Posterior vena cava (tissue), 2 donors: ENCODE measurements at regions not wholly inside any gene's neighbourhood (a gene's known extent, or its start where the extent isn't known, plus 50 kb on each side); places are given as distances from the start of the nearest gene placed in this dataset.
"Not testable (repeated sequence)": the region's sequence is repeated elsewhere in the genome, so short reads cannot be mapped to it uniquely, and the experiment has no call there.

Experiments used
- DNase-seq: peaks from one replicate; pipeline ENCODE4 v3.0.0-alpha.2; 2020; ENCODE audit warnings: low spot score
- intact Hi-C, 2 donors: fragments of 100-400 bp; cut with DNase I; formaldehyde crosslinking; loops; one replicate each; pipeline versions ENCODE4 v1.14.1 to v1.14.2; 2022 to 2023
- donor health status: DM: yes; HTN: yes; CAD: no.
- donor health status: DM: yes; HTN: yes; CAD: no.

DNA sequence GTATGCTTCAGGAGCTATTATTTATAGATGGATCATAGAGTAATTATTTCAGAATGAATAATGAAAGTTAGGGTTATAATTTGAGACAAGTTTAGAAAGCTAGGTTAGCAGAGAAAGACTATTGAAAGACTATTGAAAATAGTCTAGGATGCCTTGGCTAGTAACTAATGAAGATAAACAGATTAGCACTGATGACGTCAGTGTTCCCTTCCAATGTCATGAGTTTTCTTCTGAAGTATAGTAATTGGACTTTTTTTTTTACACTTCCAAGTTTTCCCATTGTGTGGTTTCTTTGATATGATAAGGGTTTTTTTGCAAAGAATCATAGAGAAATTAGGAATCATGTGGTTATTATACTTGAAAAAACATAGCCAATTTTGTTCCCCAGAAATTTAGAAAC, 1041.5 kb upstream of the CRIM1 start:
- intact Hi-C loops, result no loop called here

DNA sequence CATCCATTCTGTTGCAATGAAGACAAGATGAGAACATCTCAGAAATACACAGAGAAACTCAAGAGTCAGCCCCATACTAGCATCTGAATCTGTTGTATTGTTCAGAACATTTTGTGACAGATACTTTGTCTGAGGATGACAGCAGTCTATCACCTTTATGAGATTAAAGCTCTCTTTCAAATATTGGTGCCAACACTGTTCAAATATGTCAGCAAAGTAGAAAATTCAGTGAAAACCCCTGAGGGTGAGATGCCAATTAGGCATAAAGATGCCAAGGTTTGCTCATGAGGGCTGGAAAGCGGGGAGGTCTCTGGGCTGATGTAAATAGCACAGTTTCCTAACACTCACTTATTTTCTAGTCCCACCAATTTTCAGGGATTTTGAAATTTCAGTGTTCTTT, 1054.2 kb upstream of the CRIM1 start:
- DNase-seq, result no peak
- intact Hi-C loops, result no loop called here

More for the DNA sequence above, 1041.5 kb upstream of the CRIM1 start:
- DNase-seq, result no peak

DNA sequence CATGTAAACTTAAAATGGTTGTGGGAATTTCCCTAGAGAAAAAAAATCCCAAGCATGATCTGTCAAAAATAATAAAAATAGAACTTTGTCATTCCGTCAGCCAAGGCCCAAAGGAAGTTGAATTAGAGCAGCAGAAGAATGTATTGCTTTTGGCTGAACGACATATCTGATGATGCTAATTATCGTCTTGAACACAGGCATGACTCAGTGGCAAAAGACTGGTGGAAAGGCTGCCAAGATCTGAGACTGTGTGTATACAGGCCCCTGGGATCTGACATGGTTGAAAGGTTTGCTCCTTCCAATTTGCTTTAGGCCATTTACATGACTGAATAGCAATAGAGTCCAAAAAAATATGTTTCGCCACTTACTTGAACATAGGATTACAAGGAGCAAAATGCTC, 1057.1 kb upstream of the CRIM1 start:
- intact Hi-C loops, result no loop called here

DNA sequence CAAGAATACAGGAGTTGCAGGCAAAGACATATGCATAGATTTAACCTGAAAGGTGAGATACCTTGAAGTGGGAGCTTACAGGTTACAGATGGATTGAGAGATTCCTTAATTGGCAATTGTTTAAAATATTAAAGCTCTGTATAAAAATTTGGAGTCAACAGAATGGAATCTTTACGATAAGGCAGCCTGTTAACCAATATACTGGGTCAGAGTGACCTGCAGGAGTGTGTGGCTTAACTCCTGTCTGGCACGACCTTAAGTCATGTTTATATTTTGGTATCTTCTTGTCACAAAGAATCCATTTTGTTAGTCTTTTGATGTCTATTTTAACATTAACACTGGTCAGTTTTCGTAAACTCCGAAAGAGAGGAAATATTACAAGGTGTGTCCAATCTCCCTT, 1058.2 kb upstream of the CRIM1 start:
- DNase-seq, result no peak

More for the DNA sequence above, 1057.1 kb upstream of the CRIM1 start:
- no peak for DNase-seq

DNA sequence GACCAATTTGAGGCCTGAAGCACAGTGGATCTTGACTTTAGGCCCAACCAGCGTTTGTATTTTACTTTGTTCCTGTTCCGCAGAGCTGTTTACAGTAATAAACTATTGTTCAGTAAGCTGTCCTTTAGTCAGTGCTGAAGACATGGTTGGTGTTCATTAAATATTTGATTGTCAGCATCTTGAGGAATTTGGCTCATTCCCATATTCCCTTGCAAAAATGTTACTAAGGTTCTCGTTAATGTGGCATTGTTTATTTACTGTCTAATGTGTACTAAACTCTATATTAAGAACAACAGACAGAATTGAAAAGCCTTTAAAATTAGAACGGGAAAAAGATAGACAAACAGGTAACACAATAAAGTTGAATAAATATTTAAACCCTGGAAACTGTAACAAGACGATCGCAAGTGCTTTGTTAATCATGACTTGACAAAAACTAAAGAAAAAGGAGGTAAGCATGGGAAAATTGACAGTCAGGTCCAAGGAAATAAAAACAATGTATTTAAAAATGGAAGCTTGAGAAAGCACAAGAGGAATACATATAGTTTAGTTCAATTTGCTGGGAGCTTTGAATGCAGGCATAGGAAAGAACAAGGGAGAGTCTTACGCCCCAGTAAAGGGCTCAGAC, 1060.8 kb upstream of the CRIM1 start:
- DNase-seq, result no peak
- intact Hi-C loops, result no loop called here

More for the DNA sequence above, 1058.2 kb upstream of the CRIM1 start:
- intact Hi-C loops, result no loop called here

DNA sequence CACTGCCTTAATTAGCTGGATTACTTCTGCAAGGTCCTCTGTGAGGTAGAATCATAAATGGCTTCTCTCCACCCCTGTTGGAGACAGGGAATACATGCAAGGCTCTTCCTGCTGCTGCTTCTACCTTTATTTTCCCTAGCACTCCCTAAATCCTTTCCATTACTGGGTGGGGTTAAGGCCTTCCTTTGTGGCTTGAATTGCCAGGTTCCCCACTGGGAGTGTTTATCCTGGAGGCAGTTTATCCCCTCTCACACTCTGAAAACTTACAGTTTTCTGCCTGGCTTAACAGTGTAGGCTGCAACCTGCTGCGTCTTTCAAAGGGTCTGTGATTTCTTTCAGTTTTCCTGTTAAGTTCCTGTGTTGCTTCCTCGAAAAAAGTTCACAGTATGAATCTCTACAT, 1062.3 kb upstream of the CRIM1 start:
- DNase-seq, result no peak
- intact Hi-C loops, result no loop called here

DNA sequence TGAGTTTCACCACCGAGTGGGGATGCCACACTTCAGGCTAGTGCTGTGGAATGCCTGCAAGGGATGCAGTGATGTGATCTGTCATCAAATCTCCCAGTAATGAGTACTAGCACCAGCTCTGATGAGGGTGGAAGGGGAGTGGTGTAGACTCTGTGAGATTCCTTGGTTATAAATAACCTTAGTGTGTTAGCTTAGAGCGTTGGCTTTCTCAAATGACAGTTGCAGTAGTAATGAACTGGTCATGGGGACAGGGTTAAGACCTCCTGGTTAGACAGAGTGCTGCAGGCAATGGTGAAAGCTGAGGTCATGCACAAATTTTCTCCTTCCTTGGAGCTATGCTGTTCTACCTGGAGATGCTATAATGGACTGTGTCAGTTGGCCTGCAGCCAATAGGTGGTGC, 1063.4 kb upstream of the CRIM1 start:
- intact Hi-C loops, result no loop called here

DNA sequence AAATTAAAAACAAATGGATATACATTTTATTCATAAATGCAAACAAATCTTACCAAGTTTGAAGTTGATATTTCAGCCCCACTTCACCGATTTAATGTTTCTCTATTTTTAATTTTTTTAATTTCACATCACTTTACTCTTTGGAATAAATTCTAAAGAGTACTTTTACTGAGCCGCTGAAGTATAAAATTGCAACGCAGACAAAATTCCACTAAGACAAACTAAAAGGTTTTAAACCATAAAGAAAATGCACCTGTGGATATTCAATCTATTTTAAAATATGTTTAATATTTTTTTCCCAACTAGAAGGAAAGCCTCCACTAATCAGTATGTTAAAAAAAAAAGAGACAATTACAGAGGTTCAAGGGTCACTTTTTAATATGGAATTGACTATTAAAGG, 1073.9 kb upstream of the CRIM1 start:
- no peak for DNase-seq
- intact Hi-C loops, result no loop called here

More for the DNA sequence above, 1063.4 kb upstream of the CRIM1 start:
- DNase-seq, result no peak

DNA sequence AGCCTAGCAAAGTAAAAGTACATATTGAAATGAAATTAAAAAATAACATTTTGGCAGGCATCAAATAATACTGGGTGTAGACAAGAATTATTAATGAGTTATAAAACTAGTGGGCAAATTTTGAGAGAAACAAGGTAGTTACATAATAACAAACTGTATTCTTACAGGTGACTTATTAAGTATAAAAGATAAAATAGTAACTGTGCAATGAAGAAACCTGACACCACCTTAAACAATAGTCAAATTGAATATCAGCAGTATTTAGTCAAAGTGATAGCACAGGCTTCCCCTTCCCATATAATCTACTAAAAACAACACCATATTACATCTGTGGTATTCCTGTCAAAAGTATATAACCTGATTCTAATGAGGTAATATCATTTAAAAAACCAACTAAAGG, 1099.8 kb upstream of the CRIM1 start:
- no peak for DNase-seq
- intact Hi-C loops, result no loop called here

DNA sequence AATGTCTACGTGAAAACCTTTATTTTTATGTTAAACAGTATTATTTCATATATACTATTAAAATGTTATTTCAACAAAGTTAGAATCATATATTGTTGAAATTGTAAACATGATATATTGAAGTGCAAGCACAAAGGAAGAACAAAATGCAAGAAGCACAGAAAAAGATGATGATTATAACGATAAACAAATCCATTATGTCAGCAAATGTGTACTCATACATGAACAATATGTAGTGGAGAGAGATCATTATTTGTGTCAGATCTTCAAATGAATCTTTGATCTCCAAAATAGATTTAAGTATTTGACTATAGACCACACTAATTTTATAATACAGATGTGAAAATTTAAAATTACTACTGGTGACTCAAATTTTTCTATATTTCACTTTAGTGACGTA, 1104.4 kb upstream of the CRIM1 start:
- no peak for DNase-seq
- intact Hi-C loops, result no loop called here

DNA sequence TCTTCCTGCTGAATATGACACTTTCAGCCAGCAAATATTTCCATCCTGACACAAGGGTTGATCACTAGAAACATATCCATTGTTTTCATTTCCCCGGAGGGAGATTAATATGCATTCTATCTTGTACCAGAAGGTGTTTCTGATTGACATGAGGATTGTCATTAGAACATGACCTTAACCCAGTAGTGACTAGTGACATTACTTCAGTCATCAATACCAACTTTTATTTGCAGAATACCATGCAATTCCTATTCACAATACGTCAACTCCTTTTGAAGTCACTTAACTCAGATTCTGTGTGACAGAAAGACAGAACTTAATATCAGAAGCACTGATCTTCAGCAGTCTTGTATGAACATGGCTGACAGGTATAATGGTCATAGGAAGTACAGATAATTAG, 1108.9 kb upstream of the CRIM1 start:
- DNase-seq, result no peak
- intact Hi-C loops, result no loop called here

DNA sequence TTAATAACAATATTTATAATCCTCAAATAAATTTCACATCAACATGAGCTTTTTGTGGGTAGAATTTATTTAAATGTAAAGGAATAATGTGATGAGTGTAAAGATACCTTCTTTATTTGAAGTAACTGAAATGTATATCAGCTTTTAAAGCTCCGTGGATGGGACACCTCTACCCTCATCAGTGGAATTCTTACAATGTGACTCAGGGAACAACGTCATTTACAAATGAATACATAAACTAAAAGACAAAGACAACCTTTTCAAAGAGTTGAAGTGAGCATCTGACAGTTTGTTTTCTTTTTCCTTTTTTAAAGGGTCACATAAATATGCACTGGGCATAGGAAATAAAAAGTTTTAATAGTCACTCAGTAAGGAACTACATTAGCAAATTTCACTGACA, 1127.0 kb upstream of the CRIM1 start:
- DNase-seq, result no peak
- intact Hi-C loops, result no loop called here

DNA sequence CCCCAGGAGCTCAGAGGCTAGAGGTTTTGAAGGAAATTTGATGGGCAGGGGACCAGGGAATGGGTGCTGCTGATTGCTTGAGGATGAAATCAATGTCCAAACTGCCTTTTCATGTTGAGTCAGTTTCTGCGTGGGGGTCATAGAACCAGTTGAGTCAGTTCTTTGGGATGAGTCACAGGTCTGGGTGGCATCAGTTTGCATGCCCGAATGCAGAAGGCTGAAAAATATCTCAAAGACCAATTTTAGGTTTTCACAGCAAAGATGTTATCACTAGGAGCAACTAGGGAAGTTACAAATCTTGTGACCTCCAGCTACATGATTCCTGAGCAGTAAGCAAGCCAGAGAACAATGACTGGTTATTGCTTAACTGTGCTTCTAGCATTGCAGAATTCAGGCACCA, 1135.1 kb upstream of the CRIM1 start:
- DNase-seq, result no peak
- intact Hi-C loops, result no loop called here

DNA sequence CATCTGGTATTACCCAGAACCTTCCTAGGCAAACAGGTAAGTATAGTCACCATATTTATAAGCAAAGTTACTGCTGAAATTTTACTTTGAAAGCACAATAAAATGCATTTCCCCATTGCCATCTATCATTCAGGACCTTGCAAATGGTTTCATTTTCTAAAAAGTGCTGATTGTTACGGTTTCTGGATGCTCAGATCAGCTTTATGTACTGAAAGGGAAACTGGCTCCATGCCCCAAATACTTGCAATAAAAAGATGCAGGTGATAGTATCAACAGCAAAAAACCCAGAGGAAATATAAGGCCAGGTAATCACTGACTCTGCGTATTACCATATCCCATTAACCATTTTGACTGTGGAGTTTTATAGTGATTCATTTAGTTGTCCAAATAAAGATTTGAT, 1150.7 kb upstream of the CRIM1 start:
- intact Hi-C loops, result no loop called here
- no peak for DNase-seq

DNA sequence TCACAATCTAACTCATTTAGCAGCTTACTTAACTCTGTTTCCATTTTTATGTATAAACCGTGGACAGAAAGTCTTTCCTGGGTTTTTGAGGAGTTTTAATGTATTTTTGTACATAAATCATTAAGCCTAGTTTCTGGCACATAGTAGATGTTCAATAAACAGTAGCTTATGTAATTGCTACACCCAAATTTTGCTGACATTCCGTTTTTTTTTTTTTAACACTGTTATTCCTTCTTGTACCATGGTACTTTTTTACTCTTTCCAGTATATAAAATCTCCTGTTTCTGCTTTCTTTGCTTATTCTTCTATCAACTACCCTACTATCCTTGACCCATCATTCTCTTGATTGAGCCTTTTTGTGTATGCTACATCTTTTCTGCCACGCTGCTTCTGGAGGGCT, 1151.3 kb upstream of the CRIM1 start:
- DNase-seq, result no peak
- intact Hi-C loops, result no loop called here

DNA sequence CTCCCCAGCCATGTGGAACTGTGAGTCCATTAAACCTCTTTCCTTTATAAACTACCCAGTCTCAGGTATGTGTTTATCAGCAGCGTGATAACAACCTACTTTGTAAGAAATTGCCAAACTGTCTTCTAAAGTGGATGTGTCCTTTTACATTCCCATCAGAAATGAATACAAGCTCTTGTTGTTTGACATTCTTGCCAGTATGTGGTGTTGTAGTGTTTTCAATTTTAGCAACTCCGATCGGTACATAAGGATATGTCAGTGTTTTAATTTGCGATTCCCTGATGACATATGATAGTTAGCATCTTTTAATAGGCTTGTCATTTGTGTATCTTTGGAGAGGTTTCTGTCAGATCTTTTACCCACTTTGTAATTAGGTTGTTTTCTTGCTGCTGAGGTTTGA, 1156.3 kb upstream of the CRIM1 start:
- intact Hi-C loops, result no loop called here
- DNase-seq, result no peak

DNA sequence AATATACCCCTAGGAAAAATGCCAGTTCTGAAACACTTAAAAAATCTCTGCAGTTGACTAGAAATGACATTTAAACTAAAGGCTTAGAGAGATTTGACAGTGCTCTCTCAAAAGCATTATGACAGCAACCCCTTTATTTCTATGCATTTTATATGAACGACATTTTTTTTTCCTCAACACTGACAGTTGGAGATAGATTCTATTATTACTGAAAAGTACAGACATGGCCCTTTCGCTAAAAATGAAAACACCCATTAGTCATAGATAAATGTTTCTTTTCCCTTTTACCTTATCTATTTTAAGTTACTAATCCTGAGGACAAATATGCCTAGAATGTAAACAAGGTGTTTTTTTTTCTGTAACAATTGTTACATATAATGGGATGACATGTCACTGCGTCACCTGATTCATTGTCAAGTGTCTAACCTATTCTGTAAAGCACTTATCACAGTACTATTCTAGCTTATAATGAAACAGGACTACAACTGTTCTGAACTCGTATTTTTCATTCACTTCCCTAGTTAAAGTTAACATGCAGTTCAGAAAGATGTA, 1169.6 kb upstream of the CRIM1 start:
- no peak for DNase-seq
- intact Hi-C loops, result no loop called here

DNA sequence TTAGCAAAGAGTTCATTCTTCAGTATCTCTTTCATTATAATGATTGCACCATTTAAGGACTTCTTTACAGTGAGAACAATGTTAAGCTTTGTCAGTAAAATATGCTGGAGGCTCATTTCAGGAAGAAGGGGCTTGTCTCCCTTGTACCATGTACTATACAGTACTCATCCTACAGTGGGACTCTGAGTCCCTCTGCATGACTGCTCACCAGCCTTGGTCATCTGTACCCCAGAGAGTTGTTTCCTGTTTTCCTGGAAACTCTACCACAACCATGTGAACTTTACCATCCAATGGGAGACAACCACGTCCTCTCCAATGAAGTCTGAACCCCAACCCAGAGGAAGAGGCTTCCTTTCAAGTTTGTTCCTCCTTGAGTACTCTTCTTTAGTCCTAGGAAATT, 1171.1 kb upstream of the CRIM1 start:
- no peak for DNase-seq
- intact Hi-C loops, result no loop called here

DNA sequence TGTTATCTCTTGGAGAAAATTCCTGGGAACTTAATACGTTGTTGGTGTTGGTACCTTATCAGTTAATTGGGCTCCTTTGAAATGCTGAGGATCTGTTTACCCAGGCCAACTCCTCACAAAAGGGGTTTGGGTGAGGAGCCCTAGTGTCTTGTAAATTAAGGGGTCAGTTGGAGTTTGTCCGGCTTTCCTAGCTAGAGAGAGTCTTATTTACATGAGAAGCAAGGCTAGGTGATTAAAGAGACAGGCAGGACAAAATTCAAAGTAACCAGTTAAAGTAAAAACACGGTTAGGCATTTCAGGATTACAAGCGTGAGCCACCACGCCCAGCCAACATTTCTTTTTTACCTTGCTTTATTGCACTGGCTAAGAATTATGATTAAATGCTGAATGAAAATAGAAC, 1178.9 kb upstream of the CRIM1 start:
- not testable (repeated sequence) for DNase-seq

DNA sequence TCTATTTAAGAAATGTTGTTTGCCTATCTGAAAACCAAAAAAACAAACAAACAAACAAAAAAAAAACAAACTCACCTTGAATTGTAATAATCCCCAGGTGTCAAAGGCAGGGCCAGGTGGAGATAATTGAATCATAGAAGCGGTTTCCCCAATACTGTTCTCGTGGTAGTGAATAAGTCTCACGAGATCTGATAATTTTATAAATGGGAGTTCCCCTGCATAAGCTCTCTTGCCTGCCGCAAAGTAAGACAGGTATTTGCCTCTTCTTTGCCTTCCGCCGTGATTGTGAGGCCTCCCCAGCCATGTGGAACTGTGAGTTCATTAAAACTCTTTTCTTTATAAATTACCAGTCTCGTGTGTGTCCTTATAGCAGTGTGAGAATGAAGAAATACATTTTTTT, 1180.7 kb upstream of the CRIM1 start:
- DNase-seq, result no peak
- intact Hi-C loops, result no loop called here

More for the DNA sequence above, 1178.9 kb upstream of the CRIM1 start:
- intact Hi-C loops, result not testable (repeated sequence)

DNA sequence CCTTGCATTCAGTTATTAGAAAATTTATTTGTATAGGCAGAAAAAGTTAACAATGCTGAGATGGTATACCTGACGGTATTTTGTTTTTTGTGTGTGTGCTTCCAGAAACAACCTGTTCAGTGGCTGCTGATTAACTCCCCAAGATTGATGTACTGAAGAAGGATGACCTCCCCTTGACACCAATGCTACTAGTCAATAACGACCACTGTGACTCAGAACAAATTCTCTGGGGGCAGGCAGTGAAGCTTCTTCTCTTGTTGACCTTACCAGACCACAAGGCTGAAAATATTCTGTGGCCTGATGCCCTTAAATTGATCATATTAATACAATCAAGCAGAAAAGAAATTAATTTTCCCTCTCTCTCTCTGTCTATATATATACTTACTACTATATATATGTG, 1182.9 kb upstream of the CRIM1 start:
- DNase-seq, result no peak
- intact Hi-C loops, result no loop called here

DNA sequence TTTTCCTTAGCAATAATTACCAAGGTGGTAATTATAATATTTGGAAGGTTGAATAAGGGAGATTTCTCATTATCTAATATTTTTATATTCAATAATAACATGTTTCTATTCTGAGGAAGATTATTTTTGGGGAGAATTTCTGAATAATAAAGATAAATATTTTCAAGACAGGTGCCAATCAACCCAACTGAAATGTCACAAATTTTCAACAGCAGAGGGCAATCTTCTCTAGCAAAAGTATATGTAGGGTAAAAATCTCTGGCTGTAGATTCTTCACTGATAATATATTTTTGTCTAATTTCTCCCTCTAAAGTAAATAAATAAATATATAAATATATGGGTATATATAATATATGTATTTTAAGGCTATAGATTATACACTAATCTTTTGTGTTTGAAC, 1187.2 kb upstream of the CRIM1 start:
- intact Hi-C loops, result no loop called here
- DNase-seq, result no peak
